ENCODE measurements at regions not wholly inside any gene's neighbourhood (a gene's known extent, or its start where the extent isn't known, plus 50 kb on each side); places are given as distances from the start of the nearest gene placed in this dataset.

GRCh38 chr5:135670588-135670987 is 91.8 kb upstream of the CXCL14 start:
- TF ChIP-seq CTCF (conservative IDR thresholded peaks at IDR 0.05): no peak
- no peak for TF ChIP-seq ZFX (IDR thresholded peaks at IDR 0.05)
